RKO (cell line): ENCODE measurements at regions not wholly inside any gene's neighbourhood (a gene's known extent, or its start where the extent isn't known, plus 50 kb on each side); places are given as distances from the start of the nearest gene placed in this dataset.
"Not testable (repeated sequence)": the region's sequence is repeated elsewhere in the genome, so short reads cannot be mapped to it uniquely, and the experiment has no call there.

Experiments used
- DNase-seq: peaks from one replicate; pipeline ENCODE4 v3.0.0-alpha.2; 2016; ENCODE audit warnings: low spot score

DNA sequence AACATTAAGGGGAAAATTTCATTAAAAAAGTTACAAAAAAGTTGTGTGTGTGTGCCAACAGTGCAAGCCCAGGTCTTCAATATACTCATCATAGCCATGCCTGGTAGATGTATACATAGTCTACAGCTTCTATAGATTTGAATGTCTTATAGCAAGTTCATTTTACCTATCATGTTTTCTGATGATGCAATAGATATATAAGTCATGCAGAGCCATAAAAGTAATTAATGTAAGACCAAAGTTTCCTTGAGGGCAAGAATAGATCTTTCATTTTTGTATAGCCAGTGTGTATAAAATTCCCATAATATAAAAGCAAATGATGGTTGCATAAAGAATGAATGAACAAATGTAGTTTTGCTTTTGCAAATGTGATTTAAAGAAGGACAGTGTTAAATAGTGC is 1138.4 kb downstream of the TBL1XR1 start:
- DNase-seq: no peak

DNA sequence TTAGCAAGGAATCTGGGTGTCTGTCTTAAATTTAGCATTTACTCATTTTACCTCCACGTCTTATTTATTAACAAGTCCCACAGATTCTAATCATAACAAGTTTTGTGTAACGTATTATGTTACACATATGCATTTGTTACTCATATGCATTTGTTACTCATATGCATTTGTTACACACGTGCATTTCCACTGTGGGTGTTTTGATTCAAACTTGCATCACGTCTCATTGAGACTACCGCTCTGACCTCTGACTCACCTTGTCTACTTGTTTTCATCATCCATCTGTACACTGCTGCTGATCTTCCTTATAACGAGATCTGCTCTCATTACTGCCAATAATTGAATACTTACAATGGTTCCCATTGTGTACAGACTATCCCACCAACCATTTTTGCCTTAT is 1141.4 kb downstream of the TBL1XR1 start:
- peak; percentile 17 for DNase-seq

DNA sequence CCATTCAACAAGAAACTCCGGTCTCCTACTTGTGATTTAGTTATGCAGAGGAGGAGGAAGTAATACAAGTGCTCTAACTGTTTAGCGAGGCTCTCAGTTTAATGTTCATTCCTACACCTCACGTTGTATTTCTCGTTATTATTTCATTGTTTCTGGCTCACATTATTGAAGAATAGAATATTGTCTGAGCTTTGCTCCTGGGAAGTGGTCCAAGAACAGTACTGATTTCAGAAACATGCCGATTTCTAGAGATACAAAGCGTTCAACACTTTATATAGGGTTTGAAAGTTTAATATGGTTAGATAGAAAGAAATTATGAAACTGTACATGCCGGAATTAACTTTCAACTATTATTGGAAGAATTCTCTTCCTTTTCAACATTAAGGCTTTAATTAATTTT is 1145.5 kb downstream of the TBL1XR1 start:
- DNase-seq: no peak

DNA sequence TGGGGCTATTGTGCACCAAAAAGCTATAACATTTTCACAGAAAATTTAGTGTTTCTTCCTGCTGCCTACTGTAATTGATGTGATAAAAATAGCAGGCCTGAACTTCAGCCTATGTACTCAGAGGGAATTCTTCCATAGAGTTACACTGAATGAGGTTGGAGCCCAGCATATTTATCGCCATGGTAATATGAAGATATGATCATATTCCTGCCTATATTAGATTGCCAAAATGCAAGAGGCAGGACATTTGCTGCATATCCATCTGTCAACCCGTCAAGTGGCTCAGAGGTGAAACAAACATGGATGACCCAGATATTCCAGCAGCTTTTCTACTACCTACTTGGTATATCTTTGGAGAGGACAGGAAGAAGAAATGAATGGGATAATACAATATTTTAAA is 1150.6 kb downstream of the TBL1XR1 start:
- DNase-seq: no peak

DNA sequence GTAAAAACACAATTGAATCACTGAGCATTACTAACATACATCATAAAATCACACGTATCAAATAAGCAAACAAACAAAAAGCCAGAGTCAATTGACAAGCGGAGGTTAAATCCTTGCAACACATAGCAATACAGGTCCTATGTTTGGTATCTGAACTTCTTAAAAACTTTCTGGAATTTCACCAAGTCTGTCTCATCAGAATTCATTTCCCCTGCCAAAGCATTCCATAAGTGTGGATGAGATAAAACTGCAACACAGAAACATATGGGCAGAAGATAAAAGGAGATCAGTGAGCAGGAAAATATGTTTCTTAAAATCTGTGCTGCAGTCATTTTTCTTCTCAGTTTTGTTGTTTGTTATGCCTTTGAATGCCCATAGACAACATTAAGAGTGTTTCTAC is 1155.5 kb downstream of the TBL1XR1 start:
- DNase-seq: no peak

DNA sequence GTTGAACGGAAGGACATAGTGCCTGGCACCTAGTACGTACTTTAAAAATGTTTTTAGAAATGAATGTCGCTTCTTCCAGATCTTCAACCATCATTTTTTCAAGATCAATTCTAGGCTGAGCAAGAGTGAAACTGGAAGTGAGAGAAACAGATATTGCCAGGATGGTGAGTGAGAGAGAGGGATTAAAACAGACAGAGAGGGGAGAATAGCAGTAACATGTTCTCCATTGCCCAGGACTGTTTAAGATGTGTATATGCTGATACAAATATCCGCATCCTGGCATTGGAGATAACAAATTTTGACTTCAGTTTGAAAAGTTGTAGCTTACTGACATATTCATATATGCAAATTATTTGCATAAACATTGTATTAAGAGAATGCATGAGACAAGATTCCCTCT is 1156.1 kb downstream of the TBL1XR1 start:
- no peak for DNase-seq

DNA sequence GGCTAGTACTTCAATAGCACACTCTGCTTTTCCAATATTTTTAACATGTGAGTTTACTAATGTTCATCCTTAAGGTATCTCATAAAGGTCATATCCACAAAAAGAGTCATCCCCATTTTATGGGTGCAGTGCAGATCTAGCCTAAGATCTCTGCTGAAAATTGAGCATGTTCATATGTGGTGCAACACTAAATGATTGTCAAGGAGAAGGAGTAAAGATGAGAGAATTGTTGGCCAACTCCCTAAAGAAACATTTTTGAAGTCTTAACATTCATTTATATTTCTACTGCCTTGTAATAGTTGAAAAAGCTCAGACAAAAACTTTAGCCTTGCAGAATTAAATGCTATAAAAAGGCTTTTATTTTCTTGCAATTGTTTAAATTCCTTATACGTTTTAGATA is 1159.6 kb downstream of the TBL1XR1 start:
- DNase-seq: no peak

DNA sequence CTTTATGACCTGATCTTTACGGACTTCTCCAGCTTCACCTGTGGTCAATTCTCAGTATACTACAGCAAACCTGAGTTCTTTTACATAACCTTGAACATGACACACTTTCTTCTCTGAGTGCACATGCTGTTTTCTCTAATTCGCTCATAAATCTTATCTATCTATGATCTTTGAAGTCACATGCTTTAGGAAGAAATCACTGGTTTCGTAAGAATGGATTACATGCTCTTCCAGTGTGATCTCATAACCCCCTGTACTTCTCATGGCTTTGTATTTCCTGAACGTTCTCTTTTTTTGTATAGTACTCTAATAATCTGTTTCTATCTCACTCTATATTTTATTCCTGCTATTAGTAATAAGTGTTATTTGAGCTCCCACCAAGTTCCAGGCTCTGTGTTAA is 1165.2 kb downstream of the TBL1XR1 start:
- DNase-seq: no peak

DNA sequence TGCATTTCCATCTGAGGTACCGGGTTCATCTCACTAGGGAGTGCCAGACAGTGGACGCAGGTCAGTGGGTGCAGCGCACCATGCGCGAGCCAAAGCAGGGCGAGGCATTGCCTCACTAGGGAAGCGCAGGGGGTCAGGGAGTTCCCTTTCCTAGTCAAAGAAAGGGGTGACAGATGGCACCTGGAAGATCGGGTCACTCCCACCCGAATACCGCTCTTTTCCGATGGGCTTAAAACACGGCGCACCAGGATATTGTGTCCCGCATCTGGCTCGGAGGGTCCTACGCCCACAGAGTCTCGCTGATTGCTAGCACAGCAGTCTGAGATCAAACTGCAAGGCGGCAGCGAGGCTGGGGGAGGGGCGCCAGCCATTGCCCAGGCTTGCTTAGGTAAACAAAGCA is 1157.1 kb downstream of the NAALADL2 start:
- not testable (repeated sequence) for DNase-seq

DNA sequence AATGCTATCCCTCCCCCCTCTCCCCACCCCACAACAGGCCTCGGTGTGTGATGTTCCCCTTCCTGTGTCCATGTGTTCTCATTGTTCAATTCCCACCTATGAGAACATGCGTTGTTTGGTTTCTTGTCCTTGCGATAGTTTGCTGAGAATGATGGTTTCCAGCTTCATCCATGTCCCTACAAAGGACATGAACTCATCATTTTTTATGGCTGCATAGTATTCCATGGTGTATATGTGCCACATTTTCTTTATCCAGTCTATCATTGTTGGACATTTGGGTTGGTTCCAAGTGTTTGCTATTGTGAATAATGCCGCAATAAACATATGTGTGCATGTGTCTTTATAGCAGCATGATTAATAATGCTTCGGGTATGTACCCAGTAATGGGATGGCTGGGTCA is 1156.1 kb downstream of the NAALADL2 start:
- DNase-seq: not testable (repeated sequence)

DNA sequence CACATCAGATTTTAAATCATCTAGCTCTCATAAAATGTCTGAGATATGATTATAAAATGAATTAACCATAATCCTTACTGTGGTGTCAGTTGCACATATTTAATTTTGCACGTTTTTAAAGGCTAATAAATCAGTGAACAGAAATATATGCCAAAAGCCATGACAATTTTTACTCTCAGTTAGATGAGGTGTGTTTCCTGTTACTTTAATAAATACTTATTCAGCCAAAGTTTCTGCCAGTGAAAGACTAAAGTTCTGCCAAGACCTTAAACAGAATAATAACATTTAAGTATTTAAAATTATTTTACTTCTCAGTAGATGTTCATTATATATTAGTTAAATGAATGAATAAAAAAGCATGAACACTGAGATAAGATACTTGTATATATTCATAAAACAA is 1150.1 kb downstream of the NAALADL2 start:
- no peak for DNase-seq

DNA sequence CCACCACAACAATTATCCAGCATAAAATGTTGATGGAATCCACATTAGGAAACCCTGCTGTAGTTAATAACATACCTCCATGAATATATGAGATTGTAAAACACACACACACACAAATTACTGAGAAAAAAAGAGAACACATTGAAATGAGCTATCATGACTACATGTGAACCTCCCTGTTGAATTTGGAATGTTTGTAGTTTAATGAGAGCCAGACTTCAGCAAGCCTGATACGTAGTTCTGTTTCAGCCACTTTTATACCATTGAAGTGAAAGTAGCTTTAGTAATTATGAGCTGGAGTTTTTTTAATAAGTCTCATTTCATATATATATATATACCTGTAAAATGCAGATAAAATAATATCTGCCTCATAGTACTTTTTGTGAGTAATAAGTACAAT is 1146.4 kb downstream of the NAALADL2 start:
- DNase-seq: no peak

DNA sequence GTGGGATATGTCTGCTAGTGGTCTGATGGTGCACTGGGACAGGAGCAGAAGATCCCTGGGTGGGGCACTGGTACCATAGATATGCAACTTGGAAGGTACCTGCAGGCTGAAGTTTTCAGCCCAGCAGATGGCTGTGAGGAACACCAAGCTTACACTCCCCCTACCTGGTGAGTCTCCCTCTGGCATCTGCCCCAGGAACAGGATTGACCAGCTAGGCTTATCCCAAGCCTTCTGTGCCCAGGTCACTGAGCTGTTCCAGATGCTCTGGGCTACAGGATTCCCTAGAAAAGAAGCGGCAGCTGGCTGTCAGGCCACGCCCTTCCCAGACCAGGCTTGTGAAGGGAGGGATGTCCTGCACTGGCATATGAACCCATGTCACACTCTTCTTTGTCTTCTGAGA is 1130.0 kb downstream of the NAALADL2 start:
- DNase-seq: no peak

DNA sequence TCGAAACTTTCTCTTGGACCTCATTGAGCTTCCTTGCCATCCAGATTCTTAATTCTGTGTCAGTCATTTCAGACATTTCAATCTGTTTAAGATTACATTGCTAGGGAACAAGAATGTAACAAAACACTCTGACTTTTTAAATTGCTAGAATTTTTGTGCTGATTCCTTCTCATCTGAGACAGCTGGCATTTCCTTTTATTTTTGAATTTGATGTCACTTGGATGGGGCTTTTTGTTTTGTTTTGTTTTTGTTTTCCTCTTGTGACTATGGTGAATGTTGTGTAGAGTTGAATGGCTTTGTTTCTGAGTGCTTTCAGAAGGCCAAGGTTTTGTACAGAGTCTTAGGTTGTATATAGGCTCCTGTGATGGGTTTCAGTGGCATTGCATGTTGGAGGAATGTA is 1129.3 kb downstream of the NAALADL2 start:
- DNase-seq: no peak

DNA sequence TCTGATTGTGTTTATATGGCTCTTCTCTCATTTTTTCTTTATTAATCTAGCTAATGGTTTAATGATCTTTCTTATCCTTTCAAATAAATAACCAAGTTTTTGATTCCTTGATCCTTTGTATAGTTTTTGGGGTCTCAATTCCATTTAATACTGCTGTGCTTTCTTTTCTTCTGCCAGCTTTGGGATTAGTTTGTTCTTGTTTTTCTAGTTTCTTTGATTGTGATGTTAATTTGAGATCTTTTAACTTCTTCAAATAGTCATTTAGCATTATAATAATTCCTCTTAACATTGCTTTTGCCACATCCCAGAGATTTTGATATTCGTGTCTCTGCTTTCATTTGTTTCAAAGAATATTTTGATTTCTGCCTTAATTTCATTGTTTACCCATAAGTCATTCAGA is 1126.6 kb downstream of the NAALADL2 start:
- no peak for DNase-seq

DNA sequence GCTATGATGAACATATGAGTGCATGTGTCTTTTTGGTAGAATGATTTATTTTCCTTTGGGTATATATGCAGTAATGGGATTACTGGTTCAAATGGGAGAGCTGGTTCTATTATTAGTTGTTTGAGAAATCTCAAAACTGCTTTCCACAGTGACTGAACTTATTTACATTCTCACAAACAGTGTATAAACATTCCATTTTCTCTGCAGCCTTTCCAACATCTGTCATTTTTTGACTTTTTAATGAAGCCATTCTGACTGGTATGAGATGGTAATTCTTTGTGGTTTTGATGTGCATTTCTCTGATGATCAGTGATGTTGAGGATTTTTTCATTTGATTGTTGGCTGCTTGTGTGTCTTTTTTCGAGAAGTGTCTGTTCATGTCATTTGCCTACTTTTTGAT is 1124.2 kb downstream of the NAALADL2 start:
- DNase-seq: no peak

DNA sequence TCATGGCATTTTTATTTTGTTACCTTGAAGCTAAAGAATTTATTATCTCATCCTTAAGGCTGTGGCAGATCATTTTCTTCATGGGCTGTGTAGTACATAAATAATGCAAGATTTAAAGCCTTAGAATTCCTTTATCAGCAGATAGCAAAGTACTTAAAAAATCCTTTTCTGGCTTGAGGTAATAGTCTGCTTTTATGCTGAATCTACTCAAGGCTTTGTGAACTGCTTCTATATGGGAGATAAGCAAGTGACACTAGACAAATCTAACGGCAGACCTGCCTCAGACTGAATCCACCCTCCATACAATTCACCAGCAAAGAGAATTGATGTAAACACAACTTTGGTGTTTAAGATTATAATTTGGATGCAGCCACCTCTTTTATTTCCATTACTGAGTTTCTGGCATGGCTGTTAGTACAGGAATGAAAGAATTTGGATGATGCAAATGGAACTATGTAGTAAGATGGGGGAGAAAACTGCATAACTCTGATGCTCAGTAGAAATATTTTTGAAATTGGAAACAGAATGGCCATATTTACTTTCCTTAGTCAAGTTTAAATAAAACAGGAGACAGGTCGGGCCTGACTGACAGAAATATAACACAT is 1121.5 kb downstream of the NAALADL2 start:
- no peak for DNase-seq

DNA sequence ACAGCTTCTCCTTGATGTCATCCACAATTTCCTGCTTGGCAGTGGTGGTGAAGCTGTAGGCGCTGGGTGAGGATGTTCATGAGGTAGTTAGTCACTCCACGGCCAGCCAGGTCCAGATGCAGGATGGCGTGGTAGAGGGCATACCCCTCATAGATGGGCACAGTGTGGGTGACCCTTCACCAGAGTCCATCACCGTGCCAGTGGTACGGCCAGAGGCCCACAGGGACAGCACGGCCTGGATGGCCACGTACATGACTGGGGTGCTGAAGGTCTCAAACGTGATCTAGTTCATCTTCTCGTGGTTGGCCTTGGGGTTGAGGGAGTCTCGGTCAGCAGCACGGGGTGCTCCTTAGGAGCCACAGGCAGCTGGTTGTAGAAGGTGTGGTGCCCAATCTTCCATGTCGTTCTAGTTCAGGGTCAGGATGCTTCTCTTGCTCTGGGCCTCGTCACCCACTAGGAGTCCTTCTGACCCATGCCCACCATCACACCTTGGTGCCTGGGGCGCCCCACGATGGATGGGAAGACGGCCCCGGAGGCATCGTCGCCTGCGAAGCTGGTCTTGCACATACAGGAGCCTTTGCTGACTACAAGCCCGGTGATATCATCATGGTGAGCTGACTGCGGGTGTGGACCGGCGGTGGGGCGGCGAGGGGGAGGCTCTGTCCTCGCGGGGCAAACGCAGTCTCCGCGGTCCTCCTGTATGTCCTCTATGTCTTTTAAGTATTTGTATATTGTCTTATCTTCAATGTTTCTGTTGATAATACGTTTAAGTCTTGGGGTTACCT is 1119.0 kb downstream of the NAALADL2 start:
- DNase-seq: no peak

DNA sequence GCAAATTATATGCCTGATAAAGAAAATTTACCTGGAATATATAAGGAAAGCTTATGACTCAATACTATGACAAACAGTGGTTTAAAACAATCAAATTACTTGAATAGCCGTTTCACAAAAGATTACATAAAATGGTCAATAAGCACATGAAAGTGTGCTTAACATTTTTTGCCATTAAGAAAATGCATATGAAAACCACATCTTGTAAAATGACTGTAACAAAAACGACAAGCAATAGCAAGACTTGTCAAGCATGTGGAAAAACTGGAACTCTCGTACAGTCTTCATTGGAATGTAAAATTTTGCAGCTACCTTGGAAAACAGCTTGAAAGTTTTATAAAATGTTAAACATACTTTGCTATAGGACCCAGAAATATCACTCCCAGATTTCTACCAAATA is 1110.3 kb downstream of the NAALADL2 start:
- no peak for DNase-seq

DNA sequence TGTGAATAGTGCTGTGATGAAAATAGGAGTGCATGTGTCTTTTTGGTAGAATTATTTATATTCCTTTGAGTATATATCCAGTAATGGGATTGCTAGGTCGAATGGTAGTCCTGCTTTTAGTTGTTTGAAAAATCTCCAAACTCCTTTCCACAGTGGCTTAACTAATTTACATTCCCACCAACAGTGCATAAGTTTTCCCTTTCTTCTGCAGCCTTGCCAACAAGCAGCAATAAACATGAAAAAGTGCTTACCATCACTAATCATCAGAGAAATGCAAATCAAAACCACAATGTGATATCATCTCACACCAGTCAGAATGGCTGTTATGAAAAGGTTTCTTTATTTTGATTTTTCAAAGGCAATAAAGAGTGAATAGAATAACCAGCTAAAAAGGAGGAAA is 1105.9 kb downstream of the NAALADL2 start:
- no peak for DNase-seq

DNA sequence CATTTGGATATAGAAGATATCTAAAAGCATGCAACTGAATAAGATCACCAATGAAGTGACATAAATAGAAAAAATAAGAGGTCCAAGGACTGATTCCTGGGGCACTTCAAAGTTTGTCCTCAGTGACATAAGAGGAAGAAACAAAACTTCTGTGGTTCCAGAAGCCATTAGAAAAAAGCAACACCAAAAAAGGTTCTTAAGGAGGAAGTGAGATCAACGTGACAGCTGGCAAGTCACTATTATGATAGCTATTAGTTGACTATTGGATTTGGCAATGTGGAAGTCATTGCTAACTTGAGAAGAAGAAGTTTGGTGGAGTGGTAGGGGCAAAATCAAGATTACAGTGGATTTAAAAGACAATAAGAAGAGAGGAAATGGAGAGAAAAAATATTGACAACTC is 1098.3 kb downstream of the NAALADL2 start:
- no peak for DNase-seq

DNA sequence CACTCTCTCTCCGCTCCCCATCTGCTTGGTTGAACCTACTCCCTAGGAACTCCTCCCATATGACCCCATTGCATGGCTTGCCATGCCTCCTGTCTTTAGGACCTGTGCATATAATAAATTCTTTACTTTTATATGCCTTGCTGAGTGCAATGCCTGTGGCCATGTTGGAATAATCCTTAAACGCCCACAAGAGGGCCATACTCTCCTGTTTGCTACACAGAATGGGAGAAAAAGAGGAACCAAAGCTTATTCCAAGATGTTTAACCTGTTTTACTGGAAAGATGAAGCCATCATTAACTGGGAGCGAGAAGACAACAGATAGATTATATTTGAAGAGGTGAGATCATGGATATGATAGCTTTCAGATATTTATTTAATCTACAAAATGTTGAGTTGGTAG is 1097.8 kb downstream of the NAALADL2 start:
- no peak for DNase-seq

DNA sequence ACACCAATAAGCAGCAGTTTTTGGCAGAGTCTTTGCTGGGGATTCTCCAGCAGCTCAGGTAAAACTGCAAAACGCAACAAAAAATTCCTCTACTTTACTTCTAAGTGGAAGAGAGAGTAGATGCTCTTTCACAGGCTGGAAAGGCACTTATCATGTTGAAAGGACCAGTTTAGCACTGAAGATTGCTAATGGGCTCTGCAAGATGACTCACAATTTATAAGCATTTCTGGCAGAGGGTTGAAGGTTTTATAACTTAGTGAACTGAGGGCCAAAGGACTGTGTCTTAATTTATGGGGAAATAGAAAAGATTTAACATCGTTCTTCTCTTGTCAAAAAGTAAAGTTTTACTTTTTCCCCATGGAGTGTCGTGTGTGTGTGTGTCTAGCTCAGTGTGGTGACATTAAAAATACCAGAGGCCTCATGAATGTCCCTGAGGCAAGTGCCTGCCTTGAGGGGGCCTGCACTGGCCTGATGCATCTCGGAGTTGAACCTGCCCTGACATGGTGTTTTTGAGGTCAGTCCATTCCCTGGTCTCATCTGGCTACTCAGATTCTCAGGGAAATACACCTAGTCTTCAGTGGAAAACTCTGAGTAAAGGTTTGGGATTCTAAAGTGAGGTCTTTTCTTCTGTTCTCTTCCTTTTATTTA is 1092.0 kb downstream of the NAALADL2 start:
- peak; percentile 5 for DNase-seq

DNA sequence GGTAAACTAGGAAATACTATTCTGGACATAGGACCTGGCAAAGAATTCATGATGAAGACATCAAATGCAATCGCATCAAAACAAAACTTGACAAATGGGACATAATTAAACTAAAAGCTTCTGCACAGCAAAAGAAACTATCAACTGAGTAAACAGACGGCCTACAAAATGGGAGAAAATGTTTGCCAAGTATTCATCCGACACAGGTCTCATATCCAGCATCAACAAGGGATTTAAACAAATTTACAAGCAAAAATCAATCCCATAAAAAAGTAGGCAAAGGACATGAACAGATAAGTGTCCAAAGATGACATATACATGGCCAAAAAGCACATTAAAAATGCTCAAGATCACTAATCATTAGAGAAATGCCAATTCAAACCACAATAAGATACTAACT is 1088.9 kb downstream of the NAALADL2 start:
- no peak for DNase-seq
